ENCODE measurements at regions not wholly inside any gene's neighbourhood (a gene's known extent, or its start where the extent isn't known, plus 50 kb on each side); places are given as distances from the start of the nearest gene placed in this dataset.

DNA sequence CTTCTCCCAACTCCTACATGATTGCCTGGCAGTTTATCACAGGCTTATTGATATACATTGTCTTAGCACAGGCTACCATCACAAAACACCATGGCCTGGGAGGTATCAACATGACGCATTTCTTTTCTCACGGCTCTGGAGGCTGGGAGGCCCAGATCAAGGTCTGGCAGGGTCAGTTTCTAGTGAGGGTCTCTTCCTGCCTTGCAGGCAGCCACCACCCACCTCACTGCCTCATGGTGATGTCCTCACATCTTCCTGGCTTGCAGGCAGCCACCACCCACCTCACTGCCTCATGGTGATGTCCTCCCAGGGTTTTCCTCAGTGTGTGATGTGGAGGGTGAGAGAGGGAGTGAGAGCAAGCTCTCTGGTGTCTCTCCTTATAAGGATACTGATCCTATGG lies 599.3 kb upstream of the MKI67 start:
- no peak for TF ChIP-seq CTCF (IDR thresholded peaks at IDR 0.05; ENCODE audit: low read depth, low read length)

GRCh38 chr10:128727114-128727513 lies 600.9 kb upstream of the MKI67 start:
- no peak for TF ChIP-seq CTCF (IDR thresholded peaks at IDR 0.05; ENCODE audit: low read depth, low read length)
- no peak for DNase-seq (ENCODE audit: extremely low read depth, low read depth)

More for the DNA sequence above, 599.3 kb upstream of the MKI67 start:
- DNase-seq (ENCODE audit: extremely low read depth, low read depth): no peak

- TF ChIP-seq CTCF (IDR thresholded peaks at IDR 0.05; ENCODE audit: low read depth, low read length): no peak
- no peak for DNase-seq (ENCODE audit: extremely low read depth, low read depth)
These were observed 603.7 kb upstream of the MKI67 start for GRCh38 chr10:128729910-128730420.

DNA sequence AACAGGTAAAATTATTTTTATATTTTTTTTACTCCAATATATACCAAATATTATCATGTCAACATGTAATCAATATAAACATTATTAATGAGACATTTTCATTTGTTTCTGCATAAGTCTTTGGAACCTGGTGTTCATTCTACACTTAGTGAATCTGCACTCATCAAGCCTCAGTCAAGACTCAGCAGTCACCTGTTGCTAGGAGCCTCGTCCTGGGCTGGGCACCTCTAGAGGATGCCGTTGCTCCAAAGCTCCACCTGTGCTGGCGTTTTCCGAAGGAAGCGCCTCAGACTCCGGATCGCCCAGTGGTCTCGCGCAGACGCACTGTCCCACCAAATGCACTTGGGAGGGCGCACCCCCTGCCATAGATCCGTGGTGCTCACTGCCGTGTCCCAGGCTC lies 604.7 kb upstream of the MKI67 start:
- DNase-seq (ENCODE audit: extremely low read depth, low read depth): no peak
- TF ChIP-seq CTCF (IDR thresholded peaks at IDR 0.05; ENCODE audit: low read depth, low read length): no peak

DNA sequence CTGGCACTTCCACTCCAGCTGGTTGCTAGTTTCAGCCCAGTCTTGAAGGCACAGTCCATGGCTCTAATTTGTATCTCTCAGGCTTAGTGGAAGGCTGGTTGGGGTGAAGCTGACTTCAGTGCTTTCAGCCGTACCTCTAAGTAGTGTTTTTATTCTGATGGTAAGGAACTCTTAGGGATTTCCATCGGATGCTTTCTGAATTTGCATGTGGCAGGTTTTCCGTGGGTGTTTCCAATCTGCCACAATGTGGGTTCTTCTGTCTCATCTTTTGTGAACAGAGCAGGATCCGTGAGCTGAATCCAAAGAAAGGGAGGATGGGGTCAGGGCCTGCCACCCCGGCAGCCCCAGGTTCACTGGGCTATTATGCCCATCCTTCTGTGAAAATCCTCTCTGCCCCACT lies 607.9 kb upstream of the MKI67 start:
- TF ChIP-seq CTCF (IDR thresholded peaks at IDR 0.05; ENCODE audit: low read depth, low read length): no peak

GRCh38 chr10:128734734-128735133 lies 608.5 kb upstream of the MKI67 start:
- no peak for DNase-seq (ENCODE audit: extremely low read depth, low read depth)
- TF ChIP-seq CTCF (IDR thresholded peaks at IDR 0.05; ENCODE audit: low read depth, low read length): no peak

More for the DNA sequence above, 607.9 kb upstream of the MKI67 start:
- no peak for DNase-seq (ENCODE audit: extremely low read depth, low read depth)

DNA sequence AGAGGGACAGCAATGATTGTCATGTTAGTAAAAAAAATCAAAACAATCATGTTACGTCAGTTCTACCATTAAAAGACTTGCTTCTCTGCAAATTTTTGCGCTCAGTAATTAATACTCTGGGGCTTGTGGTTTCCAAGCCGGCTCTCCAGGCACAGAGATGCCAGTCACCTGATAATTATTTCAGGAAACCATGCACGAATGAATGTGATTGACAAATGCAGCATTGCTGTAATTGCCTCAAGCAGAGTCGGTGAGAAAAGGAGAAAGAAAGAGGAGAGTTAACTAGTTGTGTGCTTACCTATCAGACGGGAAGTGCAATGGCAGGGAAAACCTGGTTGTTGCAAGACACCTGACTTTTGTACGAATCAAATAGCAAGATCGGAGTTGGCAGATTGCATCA lies 609.8 kb upstream of the MKI67 start:
- DNase-seq (ENCODE audit: extremely low read depth, low read depth): no peak
- no peak for TF ChIP-seq CTCF (IDR thresholded peaks at IDR 0.05; ENCODE audit: low read depth, low read length)
